NCI-H2196 treated with DMSO at 0.1 percent for 48 hours (cell line): ENCODE measurements at regions not wholly inside any gene's neighbourhood (a gene's known extent, or its start where the extent isn't known, plus 50 kb on each side); places are given as distances from the start of the nearest gene placed in this dataset.
"Not testable (repeated sequence)": the region's sequence is repeated elsewhere in the genome, so short reads cannot be mapped to it uniquely, and the experiment has no call there.

Experiments
- DNase-seq: peaks from one replicate; lab custom pipeline; 2025; ENCODE audit not compliant: unreplicated experiment; lab: John Stamatoyannopoulos, UW

DNA sequence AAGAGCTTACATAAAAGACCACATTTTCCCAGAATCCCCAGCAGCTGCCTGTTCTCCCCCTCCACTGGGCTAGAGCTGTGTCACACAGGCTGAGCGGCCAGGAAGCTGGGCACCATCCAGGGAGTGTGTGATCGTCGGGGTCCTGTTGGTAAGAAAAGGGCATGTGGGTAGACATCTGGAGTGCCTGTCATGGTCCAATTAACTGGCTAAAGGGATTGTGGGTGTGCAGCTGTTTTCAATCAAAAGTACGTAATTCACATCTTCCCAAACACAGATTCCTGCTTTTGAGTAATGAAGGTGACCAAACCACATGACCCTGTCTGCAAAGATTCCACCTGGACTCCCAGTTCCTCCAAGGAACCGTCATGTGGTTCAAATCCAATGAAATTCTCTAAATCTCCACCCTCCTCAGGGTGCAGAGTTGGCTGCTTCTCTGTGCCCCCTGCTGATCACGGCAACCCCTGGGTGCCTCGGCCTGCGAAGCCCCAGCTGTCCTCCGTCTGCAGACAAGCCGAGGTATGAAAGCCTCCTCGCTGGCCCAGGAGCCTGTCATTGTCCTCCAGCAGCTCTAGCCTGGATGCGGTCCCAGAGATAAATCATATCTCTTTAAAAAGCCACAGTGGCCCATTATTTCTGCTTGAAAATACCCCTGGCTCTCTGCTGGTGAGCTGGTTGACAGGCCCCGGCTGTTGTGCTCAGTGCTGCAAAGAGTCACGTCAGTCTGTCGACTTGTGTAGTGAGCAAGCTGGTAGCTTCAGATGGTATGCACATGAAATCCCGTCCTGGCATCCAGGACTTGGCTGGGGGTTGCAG is 172.9 kb upstream of the SULF2 start:
- not testable (repeated sequence) for DNase-seq

DNA sequence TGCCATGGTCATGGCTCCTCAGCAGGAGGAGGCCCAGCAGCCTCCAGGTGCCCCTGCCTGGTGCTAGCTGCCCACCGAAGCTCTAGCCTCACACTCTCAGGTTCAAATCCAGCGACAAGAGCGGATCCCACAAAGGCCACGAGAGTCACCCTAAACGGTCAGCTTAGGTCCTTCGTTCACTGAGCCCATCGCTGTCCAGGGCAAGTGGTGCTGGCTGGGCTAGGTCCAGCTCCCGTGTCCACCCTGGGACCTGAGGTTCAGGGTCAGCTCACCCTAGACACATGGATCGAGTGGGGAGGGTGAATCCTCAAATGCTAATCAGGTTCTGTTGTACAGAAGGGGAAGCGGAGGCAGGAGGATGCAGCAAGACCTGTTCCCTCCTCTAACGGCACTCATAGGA is 171.9 kb upstream of the SULF2 start:
- no peak for DNase-seq

DNA sequence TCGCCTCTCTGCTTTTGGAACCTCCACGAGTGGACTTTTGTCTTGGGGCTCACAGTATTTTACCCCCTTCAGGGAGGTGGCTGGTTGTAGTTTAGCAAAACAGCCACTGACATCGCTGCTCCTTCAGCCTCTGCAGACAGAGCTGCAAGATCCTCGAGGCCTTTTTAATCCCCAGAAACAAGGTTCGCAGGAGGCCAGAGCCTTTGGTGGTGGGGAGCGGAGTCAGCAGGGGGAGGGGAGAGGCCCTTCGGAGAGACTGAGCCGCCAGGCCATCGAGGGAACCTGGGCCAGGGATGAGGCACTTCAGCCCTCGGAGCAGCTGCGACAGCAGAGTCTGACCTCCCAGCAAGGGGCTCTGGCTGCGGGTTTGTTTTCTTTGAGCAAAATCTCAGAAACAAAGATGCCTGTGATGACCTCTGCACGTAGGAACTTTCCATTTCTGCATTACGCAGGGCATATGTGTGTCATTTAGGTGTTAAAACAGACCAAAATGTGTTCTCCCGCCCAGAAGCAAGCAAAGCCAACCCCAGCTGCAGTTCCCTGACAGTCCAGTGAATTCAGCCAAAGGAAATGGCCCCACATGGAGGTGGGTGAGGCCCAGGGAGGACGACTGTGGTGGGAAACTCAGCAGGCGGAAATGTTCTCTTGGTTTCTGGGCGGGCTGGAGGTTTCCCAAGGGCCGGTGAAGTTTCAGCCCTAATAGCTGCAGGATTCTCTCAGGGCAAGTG is 171.2 kb upstream of the SULF2 start:
- DNase-seq: no peak

DNA sequence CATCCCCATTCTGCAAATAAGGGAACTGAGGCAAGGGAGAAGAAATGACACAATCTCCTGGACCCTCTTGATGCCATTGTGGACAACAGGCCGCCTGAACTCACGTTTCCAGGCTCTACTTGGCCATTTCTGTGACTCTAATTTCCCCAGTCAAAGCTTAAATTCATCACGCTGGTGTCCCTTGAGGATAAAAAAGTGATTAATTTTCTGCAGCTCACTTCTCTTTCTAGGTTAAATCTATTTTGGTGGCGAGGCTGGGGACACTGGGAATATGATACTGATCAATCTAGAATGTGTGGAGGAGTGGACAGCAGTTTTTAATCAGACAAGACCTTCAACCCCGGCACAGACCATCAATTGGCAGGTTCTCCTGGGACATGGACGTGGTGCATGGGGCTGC is 168.2 kb upstream of the SULF2 start:
- no peak for DNase-seq

DNA sequence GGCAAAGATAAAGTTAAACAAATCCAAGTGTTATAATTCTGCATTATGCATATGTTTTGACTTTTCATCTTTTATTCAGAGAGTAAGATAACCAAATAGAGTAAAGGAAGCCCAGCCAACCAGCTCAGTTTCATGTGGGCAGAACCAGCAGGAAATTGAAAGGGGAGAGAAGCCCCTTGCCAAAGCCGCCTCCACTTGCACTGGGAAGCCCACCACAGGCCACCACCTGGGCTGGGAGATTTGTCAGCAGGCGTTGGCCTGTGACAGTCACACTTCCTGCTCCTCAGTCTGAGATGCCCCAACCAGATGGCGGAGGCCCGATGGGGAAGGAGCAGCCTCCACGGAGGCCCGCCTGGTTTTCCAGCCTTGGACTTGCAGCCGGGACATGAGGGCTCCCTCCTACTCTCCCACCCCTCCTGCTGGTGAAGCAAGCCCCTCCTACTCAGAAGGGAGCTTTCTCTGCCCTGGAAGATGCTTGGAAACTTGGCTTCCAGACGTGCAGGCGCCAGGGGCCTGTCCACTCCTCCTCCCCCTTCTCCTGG is 166.8 kb upstream of the SULF2 start:
- no peak for DNase-seq

DNA sequence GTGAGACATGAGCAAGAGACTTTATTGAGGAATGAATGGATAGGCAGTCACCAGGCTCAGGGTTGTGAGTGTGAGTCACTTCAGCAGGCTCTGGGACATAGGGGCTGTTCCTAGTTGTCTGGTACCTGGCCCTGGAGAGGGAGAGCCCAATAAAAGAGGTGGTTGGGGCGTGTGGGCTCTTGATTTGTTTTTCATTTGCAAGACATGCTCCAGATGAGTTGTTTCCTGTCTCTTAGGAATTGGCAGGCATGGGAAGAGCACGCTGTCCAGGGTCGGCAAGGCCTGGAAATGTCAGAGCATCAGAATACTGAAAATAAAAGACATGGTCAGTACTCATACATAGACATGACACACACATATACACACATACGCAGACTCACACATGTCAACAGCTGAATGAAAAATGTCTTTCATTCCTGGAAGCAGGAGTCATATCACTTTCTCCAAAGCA is 166.3 kb upstream of the SULF2 start:
- DNase-seq: no peak

DNA sequence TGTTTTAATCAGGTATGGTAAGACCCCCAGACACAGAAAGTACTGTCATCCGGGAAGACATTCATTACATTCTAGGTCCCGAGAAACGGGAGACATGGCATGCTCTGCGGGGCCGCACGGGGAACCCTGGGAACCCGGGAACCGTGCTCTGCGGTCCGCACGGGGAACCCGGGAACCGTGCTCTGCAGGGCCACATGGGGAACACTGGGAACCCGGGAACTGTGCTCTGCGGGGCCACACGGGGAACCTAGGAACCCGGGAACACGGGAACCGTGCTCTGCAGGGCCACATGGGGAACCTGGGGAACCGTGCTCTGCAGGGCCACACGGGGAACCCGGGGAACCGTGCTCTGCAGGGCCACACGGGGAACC is 165.6 kb upstream of the SULF2 start:
- DNase-seq: no peak

DNA sequence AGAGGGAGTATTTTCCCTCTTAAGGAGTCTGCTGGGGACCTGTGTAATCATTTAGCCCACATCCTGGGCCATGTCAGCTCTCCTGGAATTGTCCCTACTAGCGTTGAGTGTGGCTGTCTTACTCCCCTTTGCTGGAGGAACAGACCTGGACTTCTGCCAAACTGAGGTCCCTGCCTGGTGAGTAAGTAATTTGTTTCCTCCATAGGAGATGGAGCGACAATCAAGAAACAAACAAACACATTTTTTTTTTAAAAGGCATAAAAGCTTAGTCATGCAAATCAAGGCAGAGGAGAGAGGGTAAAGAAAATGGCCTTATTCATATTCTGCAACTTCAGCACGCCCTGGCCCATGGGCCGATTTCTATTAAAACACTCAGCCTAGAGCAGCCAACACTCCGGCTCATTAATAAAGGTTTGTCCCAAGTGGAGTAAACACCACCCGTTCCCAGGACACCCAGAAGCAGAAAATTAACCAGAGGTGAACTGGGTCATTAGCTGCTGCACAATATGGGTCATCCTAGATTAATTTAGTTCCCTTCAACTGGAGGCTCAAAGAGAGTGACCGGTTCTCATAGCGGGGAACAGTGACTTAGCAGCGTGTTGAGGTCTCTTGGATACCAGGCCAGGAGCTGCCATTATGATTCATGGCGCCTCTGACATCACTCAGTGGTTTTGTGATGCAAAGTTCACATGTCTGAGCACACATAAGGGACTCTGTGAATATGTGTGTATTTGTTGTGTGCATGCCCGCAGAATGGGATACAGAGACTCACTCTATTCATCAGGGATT is 165.0 kb upstream of the SULF2 start:
- DNase-seq: no peak

DNA sequence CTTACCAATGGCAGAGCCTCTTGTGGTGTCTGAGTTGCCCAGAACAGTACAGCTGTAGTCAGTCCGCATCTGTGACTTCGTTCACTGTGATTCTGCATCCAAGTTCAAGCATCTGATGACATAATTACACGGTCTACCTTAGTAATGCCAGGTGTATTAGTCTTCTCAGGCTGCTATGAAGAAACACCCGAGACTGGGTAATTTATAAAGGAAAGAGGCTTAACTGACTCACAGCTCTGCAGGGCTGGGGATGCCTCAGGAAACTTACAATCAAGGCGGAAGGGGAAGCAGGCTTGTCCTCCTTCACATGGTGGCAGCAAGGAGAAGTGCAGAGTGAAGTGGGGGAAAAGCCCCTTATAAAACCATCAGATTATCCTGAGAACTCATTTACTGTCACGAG is 163.9 kb upstream of the SULF2 start:
- DNase-seq: no peak

DNA sequence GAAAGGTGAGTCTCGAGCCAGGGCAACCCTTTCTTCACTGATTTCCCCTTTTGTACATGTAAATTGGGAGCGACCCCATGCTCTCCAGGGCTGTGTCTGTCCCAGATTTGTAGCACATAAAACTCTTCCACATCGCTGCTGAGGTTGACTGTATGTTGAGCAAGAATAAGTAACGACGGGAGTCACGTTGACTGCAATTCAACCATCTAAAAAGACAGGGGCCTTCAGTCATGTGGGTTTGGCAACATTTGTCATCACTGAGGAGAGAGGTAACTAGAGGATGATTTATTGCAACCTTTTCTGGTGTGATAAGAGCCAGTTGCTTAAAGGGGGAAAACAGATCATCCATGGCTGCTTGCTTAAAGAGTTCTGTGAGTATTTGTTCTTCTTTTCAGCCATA is 159.4 kb upstream of the SULF2 start:
- no peak for DNase-seq

DNA sequence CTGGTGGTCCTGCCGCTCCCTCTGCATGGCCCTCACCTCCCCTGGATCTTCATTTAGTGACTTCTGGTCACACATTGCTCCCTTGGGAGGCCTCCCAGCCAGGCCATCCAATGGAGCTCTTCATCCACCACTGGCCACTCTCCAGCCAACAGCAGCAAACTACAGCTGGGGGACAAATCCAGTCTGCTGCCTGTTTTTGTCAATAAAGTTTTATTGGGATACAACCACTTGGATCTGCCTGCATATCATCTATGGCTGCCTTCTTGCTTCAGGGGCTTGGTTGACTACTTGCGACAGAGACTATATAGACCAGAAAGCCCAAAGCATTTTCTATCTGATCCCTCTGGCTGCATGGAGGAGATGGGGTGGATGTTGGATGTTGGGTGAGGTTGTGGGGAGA is 156.6 kb upstream of the SULF2 start:
- no peak for DNase-seq

DNA sequence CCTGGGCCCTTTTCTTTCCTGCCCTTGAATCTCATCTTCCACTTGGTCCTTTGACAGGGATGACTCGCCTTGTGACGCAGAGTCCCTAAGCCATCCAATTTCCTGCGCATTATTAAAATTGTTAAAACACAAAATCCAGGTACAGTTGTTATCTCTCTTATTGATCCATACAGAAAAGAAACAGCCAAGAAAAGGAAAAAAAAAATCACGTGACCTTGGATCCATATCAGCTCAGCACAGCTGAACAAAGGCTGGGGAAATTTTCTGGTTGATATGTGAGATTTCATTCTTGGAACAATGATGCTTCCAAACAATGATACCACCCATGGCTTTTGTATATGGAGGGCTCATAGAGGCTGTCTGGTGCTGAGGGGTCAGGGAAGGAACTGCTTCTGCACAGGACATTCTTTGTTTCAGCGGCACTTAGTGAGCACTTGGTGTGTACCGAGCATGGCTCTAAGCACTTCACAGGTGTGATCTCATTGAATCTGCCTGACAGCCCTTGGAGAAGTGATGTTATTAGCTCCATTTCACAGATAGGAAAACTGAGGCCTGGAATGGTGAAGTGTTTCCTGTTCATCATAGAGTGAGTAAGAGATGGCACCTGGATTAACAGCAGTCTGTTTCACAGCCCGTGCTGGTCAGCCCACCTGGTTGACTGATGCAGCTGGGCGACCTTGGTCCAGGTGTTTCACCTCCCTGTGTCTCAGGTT is 155.0 kb upstream of the SULF2 start:
- no peak for DNase-seq

DNA sequence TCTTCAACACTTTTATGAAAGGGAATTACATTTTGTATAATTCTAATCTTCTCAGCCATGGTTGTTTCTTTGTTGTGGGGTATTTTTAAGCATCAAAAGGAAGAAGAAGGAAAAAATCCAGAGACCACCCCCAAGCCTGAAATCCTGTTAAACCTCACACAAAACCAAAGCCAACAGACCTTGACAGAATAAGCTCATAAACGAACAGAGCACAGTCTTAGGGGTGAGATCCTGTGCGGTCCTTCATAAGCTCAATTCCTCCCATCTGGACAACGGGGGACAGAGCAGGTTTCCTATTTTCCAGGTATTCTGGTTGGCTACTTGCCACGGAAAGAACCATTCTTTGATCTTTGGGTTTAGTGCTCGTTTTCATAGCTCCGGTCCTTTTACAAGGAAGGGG is 151.3 kb upstream of the SULF2 start:
- no peak for DNase-seq

DNA sequence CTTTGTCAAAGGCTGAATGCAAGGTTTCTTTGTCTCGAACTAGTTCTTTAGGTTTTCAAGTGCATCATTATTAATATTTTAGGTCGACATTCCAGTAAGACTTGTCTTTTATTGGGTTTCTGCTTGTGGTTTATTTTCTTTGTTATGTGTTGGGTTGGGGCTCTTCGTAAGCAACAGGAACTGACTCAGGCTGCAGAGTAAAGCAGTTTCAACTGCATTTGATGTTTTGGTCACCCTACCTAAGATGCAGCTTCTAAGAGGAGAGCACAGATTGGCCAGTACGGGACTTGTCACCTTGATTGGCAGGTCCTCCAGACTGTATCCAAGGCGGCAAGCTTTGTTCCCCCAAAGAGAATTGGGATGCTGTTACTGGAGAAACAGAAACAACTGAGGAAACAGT is 149.5 kb upstream of the SULF2 start:
- no peak for DNase-seq

DNA sequence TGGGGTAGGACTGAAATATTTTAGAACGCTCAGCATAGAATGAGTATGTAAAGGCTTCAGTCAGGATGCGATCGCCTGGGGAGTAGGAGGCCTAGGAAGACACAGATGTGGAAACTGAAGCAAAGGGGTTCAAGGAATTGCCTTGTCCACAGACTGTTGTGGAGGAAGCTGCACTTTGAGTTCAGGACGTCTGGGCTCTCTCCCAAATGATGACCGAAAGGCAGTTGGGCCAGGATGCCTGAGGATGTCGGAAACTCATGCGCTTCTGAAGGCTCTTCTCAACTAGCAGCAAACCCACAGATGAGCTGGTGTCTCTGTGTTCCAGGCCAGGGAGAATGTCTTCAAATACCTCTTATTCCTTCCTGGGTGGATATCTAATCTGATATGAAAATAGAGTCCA is 146.2 kb upstream of the SULF2 start:
- no peak for DNase-seq

DNA sequence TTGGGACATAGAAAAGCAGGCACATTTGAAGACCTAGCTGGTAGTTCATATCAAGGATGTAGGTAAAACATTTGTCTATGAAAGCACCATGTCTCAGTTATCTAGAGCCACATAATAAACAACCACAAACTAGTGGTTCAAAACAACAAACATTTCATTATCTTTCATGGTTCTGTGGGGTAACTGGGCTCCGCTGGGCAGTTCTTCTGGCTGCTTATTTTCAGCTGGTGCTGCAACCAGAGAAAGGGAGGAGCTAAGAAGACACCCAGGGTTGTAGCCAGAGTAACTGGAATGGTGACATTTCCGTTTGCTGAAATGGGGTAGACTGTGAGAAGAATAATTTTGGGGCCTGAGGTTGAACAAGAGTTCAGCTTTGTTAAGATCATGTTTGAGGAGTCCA is 145.7 kb upstream of the SULF2 start:
- no peak for DNase-seq

DNA sequence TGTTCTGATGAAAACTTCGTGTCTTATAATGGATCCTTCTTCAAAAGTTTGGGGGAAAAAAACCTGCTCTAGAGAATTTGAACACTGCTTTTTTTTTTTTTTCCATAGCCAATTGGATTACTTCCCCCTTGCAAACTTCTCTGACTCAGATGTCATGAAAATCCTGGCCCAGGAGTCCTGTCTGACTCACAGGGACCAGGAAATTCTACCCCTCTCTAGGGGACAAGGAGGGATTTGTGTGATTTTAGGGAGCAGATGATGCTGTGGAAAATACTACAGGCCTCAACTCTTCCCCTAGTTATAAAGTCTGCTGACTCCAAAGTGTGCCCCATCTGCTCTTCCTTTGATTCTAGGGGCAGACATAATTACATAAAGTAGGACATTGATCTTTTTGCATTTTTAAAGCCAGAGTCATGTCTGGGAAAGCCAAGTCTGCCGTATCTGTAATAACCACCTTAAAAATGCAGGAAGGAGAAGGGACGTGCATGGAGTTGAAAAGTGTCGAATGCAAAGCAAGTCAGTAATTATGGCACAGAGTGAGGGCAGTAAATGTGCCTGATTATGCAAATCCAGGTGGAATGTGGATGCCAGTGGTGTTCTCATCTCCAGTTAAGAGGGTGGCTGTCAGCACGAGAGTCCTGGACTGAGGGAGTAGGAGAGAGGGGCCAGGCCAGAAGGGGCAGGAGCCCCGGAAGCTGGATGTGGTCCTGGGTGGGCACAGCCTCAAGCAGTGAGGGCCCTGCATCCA is 144.3 kb upstream of the SULF2 start:
- no peak for DNase-seq

DNA sequence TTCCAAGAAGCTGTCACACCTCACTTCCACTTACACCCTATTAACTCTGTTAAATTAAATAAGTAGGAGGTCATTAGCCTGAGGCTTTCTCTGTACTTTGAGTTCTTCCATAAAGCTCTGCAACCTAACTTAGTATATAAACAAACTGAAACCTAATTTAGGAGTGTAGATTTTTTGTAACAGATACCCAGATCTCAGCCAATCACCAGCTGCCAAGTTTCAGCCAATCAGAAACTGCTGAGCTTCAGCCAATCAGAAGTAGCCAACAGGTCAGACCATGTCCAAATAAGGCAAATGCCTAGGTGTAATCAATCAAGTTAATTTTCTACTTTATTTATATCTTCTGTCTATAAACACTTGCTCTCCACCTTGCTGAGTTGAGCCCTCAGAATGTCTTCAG is 142.7 kb upstream of the SULF2 start:
- DNase-seq: no peak

DNA sequence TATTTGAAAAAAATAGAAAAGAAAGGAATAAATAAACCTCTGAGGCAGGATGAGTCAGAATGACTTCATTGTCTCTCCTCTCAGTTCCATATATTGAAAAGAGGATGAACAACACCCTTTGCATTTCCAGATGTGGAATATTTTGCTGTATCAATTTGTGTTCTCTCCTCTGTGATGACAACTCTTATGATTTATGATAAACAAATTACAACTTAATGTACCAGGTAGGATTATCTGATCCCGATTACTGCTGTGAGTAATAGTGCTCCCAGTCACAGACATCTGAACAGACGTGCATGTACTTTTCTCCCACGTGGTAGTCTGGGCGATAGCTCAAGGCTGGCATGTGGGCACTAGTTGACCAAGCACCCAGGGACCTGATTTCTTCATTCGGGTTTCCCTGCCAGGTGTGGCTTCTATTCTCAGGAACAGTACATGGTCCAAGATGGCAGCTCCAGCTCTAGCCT is 142.1 kb upstream of the SULF2 start:
- no peak for DNase-seq

DNA sequence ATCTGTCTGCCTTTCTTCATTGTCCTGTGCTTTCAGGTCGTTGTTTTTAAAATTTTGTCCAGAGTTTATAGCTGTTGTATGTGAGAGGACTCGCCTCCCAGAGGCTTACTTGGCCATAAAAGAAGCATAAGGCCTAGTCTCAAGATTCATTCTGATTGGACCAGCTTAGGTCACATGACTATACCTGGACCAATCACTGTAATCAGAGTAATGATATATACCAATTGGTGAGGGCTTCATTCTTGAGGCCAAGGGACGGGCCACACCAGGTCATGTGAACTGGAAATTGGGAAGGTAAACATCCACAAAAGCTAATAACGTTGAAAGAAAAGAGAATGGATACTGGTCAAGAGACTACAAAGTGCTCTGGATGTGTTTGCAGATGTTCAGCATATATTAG is 141.4 kb upstream of the SULF2 start:
- DNase-seq: no peak
